GM23248 (cell line): ENCODE measurements at regions not wholly inside any gene's neighbourhood (a gene's known extent, or its start where the extent isn't known, plus 50 kb on each side); places are given as distances from the start of the nearest gene placed in this dataset.

ENCODE experiments used
- DNase-seq: peaks from one replicate; pipeline ENCODE4 v3.0.0-alpha.2; 2015
- H2AFZ ChIP-seq: fragments of 200-600 bp; sonication (generic); 2 replicates; pipeline ENCODE4 v1.6.1; 2016; ENCODE audit warnings: antibody characterized with exemption
- H3F3A ChIP-seq: fragments of 200-600 bp; sonication (generic); 2 replicates; pipeline ENCODE4 v1.6.1; 2016; ENCODE audit warnings: mild to moderate bottlenecking, antibody characterized with exemption, mixed run types; ENCODE audit not compliant: insufficient read depth
- H3K27ac ChIP-seq: fragments of 200-600 bp; sonication (generic); 2 replicates; pipeline ENCODE4 v1.5.1; 2016; ENCODE audit warnings: mild to moderate bottlenecking
- H3K27me3 ChIP-seq: fragments of 200-600 bp; sonication (generic); replicated peaks from 2 replicates; pipeline ENCODE4 v1.6.1; 2016; ENCODE audit warnings: mild to moderate bottlenecking; ENCODE audit not compliant: insufficient read depth
- H3K36me3 ChIP-seq: fragments of 200-600 bp; sonication (generic); 2 replicates; pipeline ENCODE4 v1.6.1; 2016; ENCODE audit warnings: low read depth, mild to moderate bottlenecking
- H3K4me1 ChIP-seq: fragments of 200-600 bp; sonication (generic); 2 replicates; pipeline ENCODE4 v1.6.1; 2016; ENCODE audit warnings: mild to moderate bottlenecking; ENCODE audit not compliant: insufficient read depth
- H3K4me2 ChIP-seq: fragments of 200-600 bp; sonication (generic); one replicate; pipeline ENCODE4 v1.6.1; 2016; ENCODE audit warnings: mild to moderate bottlenecking; ENCODE audit not compliant: unreplicated experiment
- H3K4me3 ChIP-seq: fragments of 200-600 bp; sonication (generic); 2 replicates; pipeline ENCODE4 v1.5.1; 2016; ENCODE audit warnings: mild to moderate bottlenecking
- H3K79me2 ChIP-seq: fragments of 200-600 bp; sonication (generic); 2 replicates; pipeline ENCODE4 v1.6.1; 2016; ENCODE audit warnings: mild to moderate bottlenecking; ENCODE audit not compliant: insufficient read depth
- H3K9ac ChIP-seq: fragments of 200-600 bp; sonication (generic); 2 replicates; pipeline ENCODE4 v1.6.1; 2016; ENCODE audit warnings: mild to moderate bottlenecking
- H3K9me2 ChIP-seq: fragments of 200-600 bp; sonication (generic); 2 replicates; pipeline ENCODE4 v1.6.1; 2016; ENCODE audit warnings: mixed run types, mild to moderate bottlenecking, moderate library complexity; ENCODE audit not compliant: insufficient read depth
- H3K9me3 ChIP-seq: fragments of 200-600 bp; sonication (generic); one replicate; pipeline ENCODE4 v1.6.1; 2017; ENCODE audit warnings: low read depth
- H4K20me1 ChIP-seq: fragments of 200-600 bp; sonication (generic); 2 replicates; pipeline ENCODE4 v1.6.0; 2016; ENCODE audit not compliant: insufficient read depth
- EZH2 ChIP-seq: fragments of 200-600 bp; sonication (generic); IDR thresholded peaks from 2 replicates; pipeline ENCODE4 v1.6.1; 2018; ENCODE audit warnings: antibody characterized with exemption, mild to moderate bottlenecking; ENCODE audit not compliant: insufficient read depth, poor library complexity, severe bottlenecking
- EZH2phosphoT487 ChIP-seq: fragments of 200-600 bp; sonication (generic); IDR thresholded peaks from 2 replicates; pipeline ENCODE4 v1.6.1; 2018; ENCODE audit warnings: antibody characterized with exemption, moderate library complexity, mild to moderate bottlenecking, low read depth; ENCODE audit not compliant: insufficient read depth
- WGBS, 2 experiments: methylation state at CpG; one replicate each; pipeline ENCODE4 v1.1.6; 2015 to 2017; ENCODE audit warnings: low lambda C conversion rate in 2 of 2, low coverage in 1 of 2; ENCODE audit errors: missing lambda C conversion rate in 2 of 2; 5-methylcytosine and 5-hydroxymethylcytosine counted together
- in situ Hi-C: fragments of 300-500 bp; cut with MboI; formaldehyde crosslinking; loops from 2 replicates; pipeline ENCODE4 v1.15.0; 2020

GRCh38 chr2:62354771-62355561 is 151.0 kb downstream of the TMEM17 start:
- no peaks in the 10 kb centered on the region for H3F3A ChIP-seq
- no peaks in the 10 kb centered on the region for H3K9me3 ChIP-seq
- no peaks in the 10 kb centered on the region for H3K27me3 ChIP-seq
- WGBS, 2 experiments = 32 to 33% methylated on average over 9 of the region's 9 CpGs
- in situ Hi-C loops = no loop called here
- H3K36me3 ChIP-seq = no peaks in the 10 kb centered on the region
- no peaks in the 10 kb centered on the region for H3K9me2 ChIP-seq
- H2AFZ ChIP-seq = no peak overlapping the region
- H3K4me3 ChIP-seq = no peak overlapping the region
- DNase-seq = no peak
- TF ChIP-seq EZH2 = no peak
- no peak for TF ChIP-seq EZH2phosphoT487
- no peak overlapping the region for H3K4me2 ChIP-seq
- no peak overlapping the region for H3K9ac ChIP-seq
- no peaks in the 10 kb centered on the region for H4K20me1 ChIP-seq
- no peak overlapping the region for H3K27ac ChIP-seq
- H3K79me2 ChIP-seq = no peaks in the 10 kb centered on the region
- H3K4me1 ChIP-seq = no peaks in the 10 kb centered on the region

GRCh38 chr2:62352031-62352430 is 154.0 kb downstream of the TMEM17 start:
- no peaks in the 10 kb centered on the region for H3K36me3 ChIP-seq
- H3F3A ChIP-seq = no peaks in the 10 kb centered on the region
- H2AFZ ChIP-seq = no peak overlapping the region
- H4K20me1 ChIP-seq = no peaks in the 10 kb centered on the region
- WGBS, 2 experiments = 83 to 86% methylated on average over 1 of the region's 1 CpG
- in situ Hi-C loops = no loop called here
- no peak overlapping the region for H3K27ac ChIP-seq
- no peaks in the 10 kb centered on the region for H3K27me3 ChIP-seq
- no peak overlapping the region for H3K4me3 ChIP-seq
- H3K4me1 ChIP-seq = no peaks in the 10 kb centered on the region
- H3K9ac ChIP-seq = no peak overlapping the region
- no peak overlapping the region for H3K4me2 ChIP-seq
- no peaks in the 10 kb centered on the region for H3K9me3 ChIP-seq
- no peaks in the 10 kb centered on the region for H3K9me2 ChIP-seq
- no peaks in the 10 kb centered on the region for H3K79me2 ChIP-seq
- DNase-seq = no peak
- TF ChIP-seq EZH2phosphoT487 (no peak), EZH2 (no peak)

GRCh38 chr2:62349788-62350187 is 153.9 kb downstream of the B3GNT2 start:
- Histone ChIP-seq H2AFZ (no peak overlapping the region), H3K27me3 (no peaks in the 10 kb centered on the region), H3K9ac (no peak overlapping the region), H3K4me2 (no peak overlapping the region), H3K4me3 (no peak overlapping the region), H3K36me3 (no peaks in the 10 kb centered on the region), H3K9me2 (no peaks in the 10 kb centered on the region), H3K79me2 (no peaks in the 10 kb centered on the region), H3F3A (no peaks in the 10 kb centered on the region), H3K4me1 (no peaks in the 10 kb centered on the region), H3K9me3 (no peaks in the 10 kb centered on the region), H3K27ac (no peak overlapping the region), H4K20me1 (no peaks in the 10 kb centered on the region)
- TF ChIP-seq EZH2phosphoT487 (no peak), EZH2 (no peak)
- in situ Hi-C loops = no loop called here
- 79 to 86% methylated on average over 6 of the region's 6 CpGs for WGBS, 2 experiments
- no peak for DNase-seq

- H3K9me2 ChIP-seq = no peaks in the 10 kb centered on the region
- H3F3A ChIP-seq = no peaks in the 10 kb centered on the region
- no peak overlapping the region for H2AFZ ChIP-seq
- no peak for DNase-seq
- H3K4me1 ChIP-seq = no peaks in the 10 kb centered on the region
- no peaks in the 10 kb centered on the region for H3K79me2 ChIP-seq
- no peak for TF ChIP-seq EZH2
- TF ChIP-seq EZH2phosphoT487 = no peak
- no peaks in the 10 kb centered on the region for H3K27me3 ChIP-seq
- H3K9me3 ChIP-seq = no peaks in the 10 kb centered on the region
- WGBS, 2 experiments = 55 to 68% methylated on average over 1 of the region's 1 CpG
- no peak overlapping the region for H3K4me2 ChIP-seq
- no peaks in the 10 kb centered on the region for H4K20me1 ChIP-seq
- H3K4me3 ChIP-seq = no peak overlapping the region
- H3K36me3 ChIP-seq = no peaks in the 10 kb centered on the region
- in situ Hi-C loops = no loop called here
- no peak overlapping the region for H3K27ac ChIP-seq
- H3K9ac ChIP-seq = no peak overlapping the region
These were observed 152.8 kb downstream of the B3GNT2 start for GRCh38 chr2:62348700-62349099.
